GM21447 (cell line): ENCODE measurements at regions not wholly inside any gene's neighbourhood (a gene's known extent, or its start where the extent isn't known, plus 50 kb on each side); places are given as distances from the start of the nearest gene placed in this dataset.

Experiments
- ATAC-seq: cut with Tn5 transposase; IDR thresholded peaks from one replicate; pipeline ENCODE4 v1.9.1; 2021; ENCODE audit not compliant: unreplicated experiment

GRCh38 chr9:16193066-16193465 is 640.2 kb downstream of the CCDC171 start:
- ATAC-seq = no peak

- no peak for ATAC-seq
Observed at GRCh38 chr9:16196206-16196605, 643.4 kb downstream of the CCDC171 start.

DNA sequence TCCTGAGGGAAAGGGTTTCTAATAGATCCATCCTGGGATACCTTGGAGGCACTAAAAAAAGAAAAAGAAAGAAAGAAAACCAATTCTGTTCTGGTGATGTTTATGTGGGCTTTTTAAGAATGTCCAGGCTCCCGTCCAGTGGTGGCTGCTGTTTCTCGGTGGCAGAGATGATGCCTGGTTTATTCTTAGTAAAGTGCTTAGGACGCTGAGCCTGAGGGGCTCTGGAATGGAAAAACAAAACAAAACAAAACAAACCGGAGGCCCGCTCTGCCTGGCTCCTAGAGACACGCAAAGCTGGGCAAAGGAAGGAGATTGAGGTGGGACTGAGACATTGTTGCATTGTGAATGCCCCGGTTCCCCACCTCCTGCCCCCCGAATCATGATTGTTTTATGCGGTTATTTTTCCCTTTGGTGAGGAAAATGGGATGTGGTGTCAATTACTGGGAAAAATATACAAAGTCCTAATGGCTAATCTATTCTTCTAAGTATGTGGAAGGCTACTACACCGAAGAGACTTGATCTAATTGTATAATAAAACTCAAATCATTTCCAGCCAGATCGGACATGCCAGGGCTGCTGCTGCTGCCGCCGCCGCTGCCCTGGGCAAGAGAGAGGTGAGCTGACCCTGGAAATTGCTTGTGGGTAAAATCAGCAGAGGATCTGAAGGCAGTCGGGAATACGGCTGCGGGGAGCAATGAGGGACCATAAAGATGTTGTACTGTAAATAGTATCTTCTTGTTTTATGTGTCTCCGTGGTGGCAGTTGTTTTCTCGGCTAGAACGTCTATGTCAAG is 644.9 kb downstream of the CCDC171 start:
- no peak for ATAC-seq

GRCh38 chr9:16198996-16199395 is 646.2 kb downstream of the CCDC171 start:
- ATAC-seq = no peak

- no peak for ATAC-seq
Observed at GRCh38 chr9:16202221-16202620, 649.4 kb downstream of the CCDC171 start.

DNA sequence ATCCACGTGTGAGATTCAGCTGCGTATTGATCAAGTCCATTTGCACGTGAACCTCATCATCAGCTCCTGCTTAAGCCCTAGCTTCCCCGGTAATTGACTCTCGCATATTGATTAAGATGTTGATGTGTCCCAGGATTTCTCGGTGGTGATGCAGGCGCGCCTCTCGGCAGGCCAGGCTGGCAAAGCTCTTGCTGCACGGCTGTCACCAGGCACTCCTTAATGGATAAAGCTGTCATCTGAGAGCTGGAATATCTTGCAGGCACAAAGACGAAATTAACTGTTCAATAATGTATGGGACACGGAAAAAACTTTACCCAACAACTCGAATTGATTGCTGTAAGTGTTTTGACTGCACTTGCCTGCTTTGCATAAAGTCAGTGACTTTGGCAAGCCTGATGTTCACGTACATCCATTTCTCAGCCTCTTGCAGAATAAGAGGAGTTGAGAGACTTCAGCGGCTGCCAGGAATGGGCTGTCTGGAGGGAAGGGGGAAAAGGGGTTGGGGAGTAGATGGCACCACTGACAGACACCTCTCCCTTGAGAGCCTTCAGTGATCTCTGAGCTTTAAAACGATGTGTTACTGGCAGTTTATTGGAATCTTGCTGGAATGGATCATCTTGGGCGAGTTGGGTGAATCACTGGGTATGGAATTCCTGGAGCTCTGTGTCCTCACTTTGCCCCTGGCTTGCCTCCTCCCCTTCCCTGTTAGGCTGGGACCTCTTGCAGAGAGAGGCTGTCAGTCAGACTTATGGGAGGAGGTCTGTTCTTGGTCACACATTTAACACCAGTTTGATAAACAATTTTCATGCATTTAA is 650.3 kb downstream of the CCDC171 start:
- ATAC-seq = no peak

- no peak for ATAC-seq
Observed at GRCh38 chr9:16203729-16204573, 651.1 kb downstream of the CCDC171 start.

DNA sequence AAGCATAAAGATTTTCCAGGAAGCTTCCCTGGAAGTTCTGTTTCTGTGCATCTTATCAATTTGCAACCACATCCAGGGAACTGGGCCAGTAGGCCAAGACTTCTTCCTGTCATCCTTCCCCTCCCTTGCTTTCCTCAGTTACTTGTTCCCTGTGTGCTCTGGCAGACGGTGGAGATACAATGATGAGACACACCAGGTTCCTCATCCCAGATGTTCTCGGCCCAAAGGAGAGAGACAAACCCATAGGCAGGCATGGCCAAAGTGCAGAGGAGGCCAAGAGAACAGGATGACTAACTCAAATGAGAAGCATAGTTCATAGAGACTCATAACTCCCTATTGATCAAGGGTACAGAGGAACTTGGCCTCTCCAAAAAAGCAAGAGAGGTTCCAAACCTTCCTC is 652.6 kb downstream of the CCDC171 start:
- no peak for ATAC-seq

DNA sequence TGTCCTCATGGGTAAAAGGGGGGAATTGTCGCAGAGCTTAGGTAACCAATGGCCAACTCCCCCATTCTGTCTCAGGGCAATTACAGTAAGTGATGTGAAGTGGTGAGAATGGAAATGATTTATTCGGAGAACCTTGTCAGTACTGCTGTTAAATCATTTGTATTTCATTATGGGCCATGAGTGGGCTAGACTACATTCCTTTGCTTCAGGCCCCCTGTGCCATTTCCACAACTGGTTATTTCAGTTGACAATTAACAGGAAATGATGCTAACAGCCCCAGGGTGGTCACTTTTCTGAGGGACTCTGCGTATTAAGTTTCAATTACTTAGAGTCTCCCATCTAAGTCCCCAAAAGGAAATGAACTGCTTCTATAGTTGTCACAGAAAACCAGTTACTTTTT is 653.7 kb downstream of the CCDC171 start:
- no peak for ATAC-seq

DNA sequence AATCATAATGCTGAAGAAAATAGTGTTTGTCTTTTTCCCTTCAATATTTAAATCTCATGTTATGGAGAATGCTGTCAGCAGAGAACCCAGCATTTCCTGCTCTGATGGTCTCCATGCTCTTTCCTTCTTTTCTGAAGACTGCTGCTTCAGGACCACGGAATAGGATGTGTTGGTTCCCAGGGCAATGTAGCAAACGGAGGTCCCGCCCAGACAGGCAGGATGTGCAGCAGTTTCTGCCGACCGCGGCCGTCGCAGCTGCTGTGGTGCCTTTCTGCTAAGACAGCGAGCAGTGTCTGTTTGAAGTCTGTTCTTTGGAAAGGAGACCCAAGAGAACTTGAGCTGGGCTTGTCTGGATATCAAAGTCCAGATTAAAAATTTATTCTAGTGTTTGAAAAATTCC is 654.3 kb downstream of the CCDC171 start:
- ATAC-seq = no peak

- no peak for ATAC-seq
Observed at GRCh38 chr9:16210440-16210839, 657.6 kb downstream of the CCDC171 start.

DNA sequence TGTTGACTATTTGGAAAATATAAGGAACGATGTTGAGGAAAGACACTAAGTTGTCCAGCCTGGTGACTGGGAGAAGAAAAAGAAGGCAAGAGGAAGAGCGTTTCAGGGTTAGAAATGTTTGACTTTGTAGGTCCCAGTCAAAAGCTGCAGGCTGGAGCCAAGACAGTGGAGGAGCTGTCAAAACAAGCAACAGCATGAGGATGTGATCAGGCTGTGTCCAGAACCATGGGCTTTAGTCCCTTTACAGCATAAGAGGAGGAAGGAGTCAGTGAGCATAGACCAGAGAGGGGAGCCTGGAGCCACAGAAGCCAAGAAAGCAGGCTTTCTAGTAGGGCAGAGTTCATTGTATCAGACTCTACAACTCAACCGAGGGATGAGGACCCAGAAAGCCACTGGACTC is 658.5 kb downstream of the BNC2 start:
- ATAC-seq = no peak

DNA sequence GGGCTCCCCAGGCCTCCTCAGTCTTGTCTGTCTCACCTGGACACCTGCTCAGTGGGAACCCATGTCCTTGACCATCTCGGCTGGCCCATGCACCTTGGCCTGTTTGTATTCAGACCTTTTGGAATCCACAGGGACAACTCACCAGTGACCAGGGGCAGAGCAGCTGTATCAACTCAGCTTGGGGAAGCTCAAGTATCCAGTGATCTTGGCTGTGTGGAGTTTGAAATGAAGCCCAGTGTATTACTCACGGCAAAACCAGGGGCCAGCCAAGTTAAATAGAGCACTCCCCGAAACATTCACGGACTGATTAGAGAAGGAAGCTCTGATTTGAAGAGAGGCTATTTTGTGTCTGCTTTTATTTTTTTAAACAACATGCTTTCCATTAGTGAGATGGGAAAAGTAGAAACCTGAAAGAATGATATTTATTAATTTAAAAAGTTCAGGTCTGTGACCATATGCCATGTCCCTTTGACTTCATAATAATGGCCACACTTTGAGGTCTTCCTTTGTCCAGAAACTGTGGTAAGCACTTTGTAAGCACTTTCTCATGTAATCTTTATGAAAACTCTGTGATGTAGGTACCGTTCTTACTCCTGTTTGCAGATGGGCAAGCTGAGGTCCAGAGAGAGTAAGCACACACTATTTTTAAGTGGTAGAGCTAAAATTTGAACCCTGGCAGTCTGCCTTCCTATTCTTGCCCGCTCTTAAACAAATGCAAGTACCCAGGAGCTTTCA is 656.5 kb downstream of the BNC2 start:
- ATAC-seq = no peak

DNA sequence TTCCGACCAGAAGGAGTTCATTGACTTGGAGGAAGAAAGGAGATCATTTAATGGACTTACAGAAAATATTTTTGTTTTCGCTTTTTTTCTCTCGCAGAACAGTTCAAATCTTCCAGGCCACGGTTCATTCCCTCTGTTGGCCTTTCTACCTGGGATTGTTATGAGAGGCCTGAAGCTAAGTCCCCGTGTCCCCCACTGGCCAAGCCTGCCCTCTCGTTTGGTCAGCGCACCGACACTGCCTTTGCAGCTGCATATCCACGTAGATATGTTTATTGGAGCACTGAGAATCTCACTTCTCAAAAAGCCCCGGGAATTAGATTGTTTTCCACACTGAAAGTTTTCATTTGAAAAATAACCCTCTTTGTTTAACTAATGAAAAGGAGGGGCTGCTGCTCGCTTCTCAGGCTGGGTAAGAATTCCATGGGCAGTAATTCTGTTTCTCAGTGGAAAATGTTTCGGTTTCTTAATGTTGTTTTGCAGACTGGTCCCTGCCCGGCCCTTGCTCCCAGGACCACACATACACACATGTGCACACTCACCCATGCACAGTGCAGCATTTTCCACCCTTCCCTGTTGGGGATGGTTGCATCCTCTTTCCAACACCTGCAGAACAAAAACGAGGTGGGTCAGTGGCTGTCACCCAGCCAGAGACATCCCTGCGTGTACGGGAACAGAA is 655.7 kb downstream of the BNC2 start:
- no peak for ATAC-seq

DNA sequence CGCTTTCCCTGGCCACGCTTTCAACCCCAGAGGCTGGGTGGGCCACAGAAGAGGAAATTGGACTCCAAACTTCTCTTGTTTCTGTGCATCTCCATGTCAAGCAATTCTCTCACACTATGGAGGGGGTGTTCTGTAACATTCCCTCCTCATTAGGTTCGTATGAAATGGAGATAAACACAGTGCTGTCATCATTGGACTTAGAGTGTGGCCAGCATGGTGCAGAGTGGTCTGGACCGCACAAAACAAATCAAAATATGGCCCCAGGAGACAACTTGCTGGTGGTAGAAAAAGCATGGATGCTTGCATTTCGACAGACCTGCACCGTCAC is 655.2 kb downstream of the BNC2 start:
- ATAC-seq = no peak

DNA sequence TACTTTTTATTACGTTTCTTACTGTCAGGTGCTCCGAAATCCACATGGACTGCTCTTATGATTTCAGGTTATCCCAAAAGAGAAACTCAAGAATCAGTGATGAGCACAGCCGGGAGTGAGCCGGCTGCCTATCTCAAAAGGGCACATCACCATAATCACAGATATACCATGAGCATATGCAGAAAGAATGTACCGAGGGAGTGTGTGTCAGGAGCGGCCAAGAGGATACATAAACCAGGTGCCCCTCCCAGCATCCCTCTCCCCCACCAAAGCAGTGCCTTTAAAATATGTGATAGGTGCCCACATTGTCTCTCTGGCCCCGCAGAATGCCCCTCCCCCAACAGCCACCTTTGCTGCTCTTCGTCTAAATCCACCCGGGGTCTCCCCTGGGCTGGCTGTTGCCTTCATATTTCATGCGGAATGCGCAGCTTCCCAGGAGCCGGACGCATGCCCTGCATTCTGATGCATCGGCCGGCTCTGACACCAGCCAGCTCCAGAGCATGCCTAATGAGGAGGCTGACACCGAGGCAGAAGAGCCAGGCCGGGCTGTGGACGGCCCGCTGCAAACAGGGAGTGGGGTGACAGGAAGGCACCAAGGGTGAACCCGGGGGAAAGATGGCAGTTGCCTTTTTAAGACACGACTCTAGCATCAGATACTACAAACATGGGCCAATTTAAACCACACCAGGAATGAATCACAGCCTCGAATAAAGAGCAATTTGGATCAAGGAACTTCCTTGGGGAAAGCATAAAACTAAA is 652.3 kb downstream of the BNC2 start:
- ATAC-seq = no peak

- ATAC-seq = no peak
Observed at GRCh38 chr9:16221366-16221765, 649.1 kb downstream of the BNC2 start.

DNA sequence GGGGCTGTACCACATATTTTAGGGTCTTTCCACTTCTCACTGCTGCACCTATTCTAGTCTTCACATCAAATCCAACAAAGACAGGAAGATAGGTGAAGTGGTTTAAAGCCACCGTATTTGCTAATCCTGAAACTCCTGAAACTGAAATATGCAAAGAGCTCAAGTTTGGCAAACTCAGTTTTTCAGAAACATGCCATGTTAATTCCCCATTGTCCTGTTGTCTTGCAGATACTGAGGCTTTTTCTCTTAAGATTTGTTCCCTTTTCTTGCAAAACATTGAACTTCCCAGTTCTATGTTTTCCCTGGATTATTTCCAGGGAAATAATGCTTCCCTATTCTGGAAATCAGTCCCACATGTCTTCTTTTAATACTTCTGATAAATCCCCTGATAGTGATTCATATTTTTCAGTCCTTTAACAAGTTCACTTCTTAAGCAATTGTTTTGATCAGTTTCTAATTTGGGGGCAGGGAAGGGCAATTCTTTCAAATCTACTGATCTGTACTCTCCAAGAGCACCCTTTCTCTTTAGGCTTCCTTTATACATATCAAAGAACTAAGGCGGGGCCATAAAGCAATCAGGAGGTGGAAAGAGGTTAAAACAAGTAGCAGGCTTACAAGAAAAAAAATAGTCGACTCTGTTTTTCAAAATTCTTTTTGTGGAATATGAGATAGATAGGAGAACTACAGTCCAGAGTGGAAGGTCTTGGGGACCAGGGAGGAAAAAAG is 648.5 kb downstream of the BNC2 start:
- ATAC-seq = no peak
